GM19035 (cell line): ENCODE measurements at regions not wholly inside any gene's neighbourhood (a gene's known extent, or its start where the extent isn't known, plus 50 kb on each side); places are given as distances from the start of the nearest gene placed in this dataset.

ENCODE experiments used
- ATAC-seq: cut with Tn5 transposase; IDR thresholded peaks from one replicate; pipeline ENCODE4 v1.9.1; 2021; ENCODE audit not compliant: unreplicated experiment

GRCh38 chr18:24773101-24773500 lies 312.7 kb downstream of the HRH4 start:
- no peak for ATAC-seq

- no peak for ATAC-seq
Observed at GRCh38 chr18:24776019-24776418, 315.6 kb downstream of the HRH4 start.

- ATAC-seq, result no peak
Observed at GRCh38 chr18:24778810-24779418, 318.5 kb downstream of the HRH4 start.

DNA sequence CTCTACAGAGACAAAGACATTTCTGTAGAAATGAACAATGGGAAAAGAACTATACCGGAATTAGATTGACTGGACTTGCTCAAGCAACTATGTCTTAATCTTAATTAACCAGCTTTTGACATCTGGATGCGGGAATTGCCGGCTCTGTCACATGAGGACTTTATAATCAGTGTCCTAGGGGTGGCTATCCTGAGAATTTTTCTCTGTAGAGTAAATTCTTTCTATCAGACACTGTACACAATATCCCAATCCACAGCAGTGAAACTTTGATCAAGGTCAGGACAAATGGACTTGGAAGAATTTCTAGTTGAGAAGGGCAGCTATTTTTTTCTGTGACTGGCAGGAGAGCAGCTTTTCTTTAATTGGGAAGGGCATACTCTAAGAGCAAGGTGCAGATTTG lies 322.1 kb downstream of the HRH4 start:
- ATAC-seq, result no peak

- no peak for ATAC-seq
Observed at GRCh38 chr18:24785019-24785418, 324.6 kb downstream of the HRH4 start.

GRCh38 chr18:24786027-24786426 lies 325.6 kb downstream of the HRH4 start:
- no peak for ATAC-seq

- ATAC-seq, result no peak
Observed at GRCh38 chr18:24790347-24790746, 329.9 kb downstream of the HRH4 start.

DNA sequence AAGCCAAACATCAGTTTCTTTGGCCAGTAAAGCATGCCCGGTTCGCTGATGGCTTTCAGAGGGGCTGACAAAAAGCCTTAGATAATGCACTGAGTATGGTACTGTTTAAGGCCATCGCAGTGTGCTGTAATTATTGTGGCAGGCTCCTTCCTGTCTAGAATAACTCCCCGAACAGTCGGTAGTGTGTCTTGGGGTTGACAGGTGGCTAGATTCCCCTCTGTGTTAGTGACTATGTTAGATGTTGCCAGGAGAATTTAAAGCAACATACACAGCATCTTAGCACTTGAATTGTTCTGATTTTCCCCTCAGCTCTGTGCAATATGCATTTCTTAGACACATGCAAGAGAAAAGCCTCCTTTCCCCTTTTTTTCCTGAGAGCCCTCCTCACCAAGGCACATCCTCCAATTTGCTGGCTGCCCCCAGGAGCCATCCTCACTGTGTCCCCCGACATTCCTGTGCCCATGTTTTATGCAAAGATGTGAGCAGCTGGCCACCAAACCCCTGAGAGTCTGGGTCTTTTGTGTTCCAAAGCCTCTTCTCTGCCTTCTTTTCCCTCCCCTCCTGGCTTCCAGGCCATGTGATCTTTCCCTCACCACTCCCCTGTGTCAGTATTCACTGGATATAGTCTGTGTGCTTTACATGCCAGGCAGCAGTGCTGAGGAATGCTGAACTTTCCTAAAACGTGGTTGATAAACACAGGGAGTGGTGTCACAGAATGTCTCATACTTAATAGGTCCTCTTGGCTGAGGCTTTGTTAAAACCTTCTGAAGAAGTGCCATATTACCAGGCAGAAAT lies 331.5 kb downstream of the HRH4 start:
- no peak for ATAC-seq

DNA sequence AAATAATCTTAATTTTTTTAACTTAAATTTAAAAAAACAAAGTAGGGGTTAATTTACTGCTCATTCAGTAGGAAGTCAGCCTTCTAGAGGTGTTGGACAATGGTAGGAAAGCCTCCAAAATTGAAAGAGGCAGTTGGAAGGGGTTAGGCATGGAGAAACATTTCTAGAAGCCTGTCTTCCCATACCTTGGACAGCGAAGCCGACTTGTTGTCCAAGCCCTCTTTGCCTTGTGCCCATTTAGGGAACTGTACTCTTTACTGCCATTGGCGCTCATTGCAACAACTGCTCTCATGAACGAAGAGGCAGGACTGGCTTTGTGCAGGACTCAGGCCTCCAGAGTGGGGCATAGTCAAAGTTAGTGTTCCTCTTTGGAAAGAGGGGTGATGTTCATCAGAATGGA lies 333.3 kb downstream of the HRH4 start:
- no peak for ATAC-seq

DNA sequence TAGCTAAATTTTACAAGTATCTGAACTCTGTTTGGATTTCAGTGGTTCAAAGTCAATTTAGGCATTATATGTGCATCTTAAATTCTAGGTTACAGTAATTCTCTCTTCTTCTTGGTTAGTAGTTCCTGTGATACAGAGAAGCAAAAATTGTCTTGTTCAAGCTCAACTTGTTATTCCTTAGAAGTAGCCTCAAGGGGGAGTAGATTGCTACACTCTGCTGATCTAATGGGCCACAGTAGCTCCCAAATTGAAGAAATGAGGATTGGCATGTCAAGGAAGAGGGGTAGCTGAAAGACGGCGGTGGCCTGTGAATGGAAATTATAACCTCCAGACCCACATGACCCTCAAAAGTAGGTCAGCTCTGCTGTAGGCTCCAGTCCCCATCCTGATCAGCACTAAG lies 334.7 kb downstream of the HRH4 start:
- ATAC-seq, result no peak

DNA sequence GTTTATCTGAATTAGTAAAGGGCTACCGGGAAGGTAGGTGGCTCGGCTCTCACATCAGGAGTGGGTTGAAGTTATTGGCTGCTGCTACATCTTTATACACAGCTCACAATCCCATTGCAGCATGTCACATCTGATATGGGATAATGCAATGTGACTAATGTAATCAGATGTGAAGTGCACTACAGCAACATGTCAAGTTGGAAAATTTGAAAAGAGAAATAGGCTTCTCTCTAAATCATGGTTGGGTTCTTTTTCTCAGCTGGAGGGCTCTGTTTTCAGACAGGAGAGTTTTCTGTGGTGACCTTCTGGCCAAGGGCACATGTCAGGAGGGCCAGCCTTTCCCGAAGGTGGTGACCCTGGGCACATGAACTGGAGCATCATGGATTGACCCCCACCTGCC lies 337.5 kb downstream of the HRH4 start:
- ATAC-seq, result no peak

DNA sequence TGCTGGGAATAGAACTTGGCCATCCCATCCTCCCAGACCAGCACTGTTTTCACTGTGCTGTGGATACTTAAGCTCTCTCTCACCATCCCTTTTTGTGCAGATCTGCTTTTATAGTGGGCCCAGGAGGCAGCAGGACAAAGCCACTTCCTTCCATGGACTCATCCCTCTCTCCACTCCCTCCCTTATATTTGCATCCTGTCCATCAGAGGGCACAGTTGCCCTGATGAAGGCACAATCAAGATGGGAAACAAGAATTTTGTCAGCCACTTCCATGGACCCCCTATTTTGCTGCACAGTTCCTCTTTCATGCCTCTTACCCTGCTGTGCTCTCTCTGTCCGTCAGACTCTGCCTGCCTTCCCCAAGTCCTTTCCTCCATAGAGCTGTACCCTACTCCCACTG lies 338.7 kb downstream of the HRH4 start:
- no peak for ATAC-seq

GRCh38 chr18:24799720-24800119 lies 339.3 kb downstream of the HRH4 start:
- no peak for ATAC-seq

GRCh38 chr18:24801001-24801400 lies 340.6 kb downstream of the HRH4 start:
- ATAC-seq, result no peak

GRCh38 chr18:24802456-24802855 lies 342.0 kb downstream of the HRH4 start:
- no peak for ATAC-seq

DNA sequence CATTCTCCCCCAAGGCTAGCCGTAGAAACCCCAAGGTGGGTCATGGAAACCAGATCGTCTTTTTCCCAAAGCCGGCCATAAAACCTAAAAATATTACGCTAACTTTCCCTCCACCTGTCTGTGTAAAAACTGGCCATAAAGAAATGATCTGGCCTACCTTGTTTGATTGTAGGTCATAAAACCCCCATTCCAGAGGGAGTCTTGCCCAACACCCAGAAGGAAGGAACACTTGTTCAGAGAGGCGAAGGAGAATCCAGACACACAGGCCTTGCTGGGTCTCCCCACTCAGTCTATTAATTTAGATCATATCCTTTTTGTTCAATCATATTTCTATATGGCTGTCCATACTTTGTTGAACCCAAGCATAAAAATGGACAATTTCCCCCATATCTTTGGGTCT lies 344.7 kb downstream of the HRH4 start:
- ATAC-seq, result no peak

GRCh38 chr18:24809173-24809950 lies 348.9 kb downstream of the HRH4 start:
- ATAC-seq, result no peak

GRCh38 chr18:24810561-24811305 lies 350.3 kb downstream of the HRH4 start:
- no peak for ATAC-seq

GRCh38 chr18:24811950-24812681 lies 351.7 kb downstream of the HRH4 start:
- no peak for ATAC-seq

- ATAC-seq, result no peak
Observed at GRCh38 chr18:24814521-24814920, 354.1 kb downstream of the HRH4 start.

- no peak for ATAC-seq
Observed at GRCh38 chr18:24817150-24817549, 356.7 kb downstream of the HRH4 start.
